ENCODE measurements at regions not wholly inside any gene's neighbourhood (a gene's known extent, or its start where the extent isn't known, plus 50 kb on each side); places are given as distances from the start of the nearest gene placed in this dataset.

- DNase-seq: no peak
These were observed 308.1 kb upstream of the MPDZ start for GRCh38 chr9:13587571-13587970.

- no peak for DNase-seq
These were observed 307.3 kb upstream of the MPDZ start for GRCh38 chr9:13586587-13587374.

- no peak for DNase-seq
These were observed 301.3 kb upstream of the MPDZ start for GRCh38 chr9:13580760-13581159.

GRCh38 chr9:13580131-13580530 is 300.6 kb upstream of the MPDZ start:
- DNase-seq: no peak

- DNase-seq: no peak
These were observed 296.6 kb upstream of the MPDZ start for GRCh38 chr9:13576101-13576500.

GRCh38 chr9:13575558-13575957 is 296.1 kb upstream of the MPDZ start:
- no peak for DNase-seq

GRCh38 chr9:13570068-13570974 is 290.8 kb upstream of the MPDZ start:
- DNase-seq: no peak

GRCh38 chr9:13569602-13570067 is 290.1 kb upstream of the MPDZ start:
- peak; percentile 75 for DNase-seq

GRCh38 chr9:13568841-13569601 is 289.5 kb upstream of the MPDZ start:
- DNase-seq: peak; percentile 95

GRCh38 chr9:13568405-13568804 is 288.9 kb upstream of the MPDZ start:
- DNase-seq: peak; percentile 81

GRCh38 chr9:13567833-13568232 is 288.3 kb upstream of the MPDZ start:
- no peak for DNase-seq

- no peak for DNase-seq
These were observed 278.3 kb upstream of the MPDZ start for GRCh38 chr9:13557746-13558145.

GRCh38 chr9:13556656-13557055 is 277.2 kb upstream of the MPDZ start:
- DNase-seq: no peak

GRCh38 chr9:13555989-13556500 is 276.6 kb upstream of the MPDZ start:
- no peak for DNase-seq

- no peak for DNase-seq
These were observed 276.0 kb upstream of the MPDZ start for GRCh38 chr9:13555516-13555915.

- DNase-seq: no peak
These were observed 275.1 kb upstream of the MPDZ start for GRCh38 chr9:13554626-13555025.

GRCh38 chr9:13552606-13553215 is 273.2 kb upstream of the MPDZ start:
- peak; percentile 78 for DNase-seq

- no peak for DNase-seq
These were observed 271.0 kb upstream of the MPDZ start for GRCh38 chr9:13550519-13550918.

- no peak for DNase-seq
These were observed 269.0 kb upstream of the MPDZ start for GRCh38 chr9:13548535-13548934.

- no peak for DNase-seq
These were observed 255.6 kb upstream of the MPDZ start for GRCh38 chr9:13535141-13535540.

- no peak for DNase-seq
These were observed 254.5 kb upstream of the MPDZ start for GRCh38 chr9:13534006-13534405.

GRCh38 chr9:13532407-13532806 is 252.9 kb upstream of the MPDZ start:
- DNase-seq: no peak
